ENCODE measurements at regions not wholly inside any gene's neighbourhood (a gene's known extent, or its start where the extent isn't known, plus 50 kb on each side); places are given as distances from the start of the nearest gene placed in this dataset.
"Not testable (repeated sequence)": the region's sequence is repeated elsewhere in the genome, so short reads cannot be mapped to it uniquely, and the experiment has no call there.

GRCh38 chrX:46218373-46218772 lies 326.8 kb downstream of the ZNF674 start:
- DNase-seq = no peak

- no peak for DNase-seq
Observed at GRCh38 chrX:46216406-46216805, 328.8 kb downstream of the ZNF674 start.

GRCh38 chrX:46211079-46211478 lies 334.1 kb downstream of the ZNF674 start:
- no peak for DNase-seq

- DNase-seq = no peak
Observed at GRCh38 chrX:46209768-46210167, 335.5 kb downstream of the ZNF674 start.

GRCh38 chrX:46209037-46209436 lies 336.2 kb downstream of the ZNF674 start:
- DNase-seq = no peak

- no peak for DNase-seq
Observed at GRCh38 chrX:46208225-46208854, 336.9 kb downstream of the ZNF674 start.

GRCh38 chrX:46204721-46205422 lies 340.3 kb downstream of the ZNF674 start:
- no peak for DNase-seq

- no peak for DNase-seq
Observed at GRCh38 chrX:46202733-46203514, 342.3 kb downstream of the ZNF674 start.

- DNase-seq = no peak
Observed at GRCh38 chrX:46200413-46200812, 344.8 kb downstream of the ZNF674 start.

- no peak for DNase-seq
Observed at GRCh38 chrX:46198858-46199257, 346.4 kb downstream of the ZNF674 start.

- not testable (repeated sequence) for DNase-seq
Observed at GRCh38 chrX:46186811-46187106, 358.5 kb downstream of the ZNF674 start.

GRCh38 chrX:46185923-46186810 lies 359.1 kb downstream of the ZNF674 start:
- no peak for DNase-seq

GRCh38 chrX:46184749-46185148 lies 360.5 kb downstream of the ZNF674 start:
- DNase-seq = no peak

GRCh38 chrX:46180258-46180687 lies 364.9 kb downstream of the ZNF674 start:
- no peak for DNase-seq

- no peak for DNase-seq
Observed at GRCh38 chrX:46179748-46180147, 365.5 kb downstream of the ZNF674 start.

- no peak for DNase-seq
Observed at GRCh38 chrX:46178763-46179162, 366.5 kb downstream of the ZNF674 start.

- no peak for DNase-seq
Observed at GRCh38 chrX:46173159-46173558, 372.1 kb downstream of the ZNF674 start.

- not testable (repeated sequence) for DNase-seq
Observed at GRCh38 chrX:46171457-46171856, 373.8 kb downstream of the ZNF674 start.

- DNase-seq = no peak
Observed at GRCh38 chrX:46169808-46170207, 375.4 kb downstream of the ZNF674 start.

GRCh38 chrX:46168254-46168653 lies 377.0 kb downstream of the ZNF674 start:
- no peak for DNase-seq

GRCh38 chrX:46165866-46166265 lies 379.4 kb downstream of the ZNF674 start:
- no peak for DNase-seq

- no peak for DNase-seq
Observed at GRCh38 chrX:46165411-46165810, 379.8 kb downstream of the ZNF674 start.

- no peak for DNase-seq
Observed at GRCh38 chrX:46152756-46153155, 392.5 kb downstream of the ZNF674 start.
